ENCODE measurements at regions not wholly inside any gene's neighbourhood (a gene's known extent, or its start where the extent isn't known, plus 50 kb on each side); places are given as distances from the start of the nearest gene placed in this dataset.

DNA sequence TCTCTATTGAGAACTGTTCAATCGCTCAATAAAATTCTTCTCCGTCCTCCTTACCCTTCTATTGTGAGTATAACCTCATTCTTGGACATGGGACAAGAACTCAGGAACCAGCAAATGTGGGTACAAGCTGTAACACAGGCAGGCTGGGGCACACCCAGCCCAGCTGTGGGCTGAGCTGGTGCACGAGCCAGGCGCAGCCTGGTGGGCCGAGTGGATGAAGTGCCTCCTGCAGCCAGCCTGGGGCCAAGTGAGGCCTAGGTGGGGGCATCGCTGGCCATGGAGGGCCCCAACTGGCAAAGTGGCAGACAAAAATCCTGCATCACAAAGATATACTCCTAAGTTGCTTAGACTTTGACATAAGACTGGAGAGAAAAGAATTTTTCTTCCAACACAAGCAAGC, 57.9 kb upstream of the DIAPH3 start:
- TF ChIP-seq POLR2AphosphoS5 (IDR thresholded peaks at IDR 0.05; ENCODE audit: low read depth, low read length) (no peak), SIN3A (IDR thresholded peaks at IDR 0.05; ENCODE audit: borderline replicate concordance, insufficient read depth, low read length) (no peak), REST (IDR thresholded peaks at IDR 0.05; ENCODE audit: insufficient read depth in 1 of 2, low read depth in 2 of 2, low read length in 2 of 2) (no peak), TAF1 (IDR thresholded peaks at IDR 0.05; ENCODE audit: borderline replicate concordance, insufficient read depth, low read length) (no peak), FOXP2 (optimal IDR thresholded peaks at IDR 0.05; ENCODE audit: borderline replicate concordance, extremely low read depth, extremely low read length, insufficient read depth) (no peak)

Measured in PFSK-1 (cell line).